ENCODE measurements at regions not wholly inside any gene's neighbourhood (a gene's known extent, or its start where the extent isn't known, plus 50 kb on each side); places are given as distances from the start of the nearest gene placed in this dataset.

GRCh38 chr2:181231886-181232621 lies 225.1 kb upstream of the ITGA4 start:
- peaks cover 13% of the 10 kb centered on the region for H3K4me1 Mint-ChIP-seq
- no peak overlapping the region for H3K27ac Mint-ChIP-seq
- ATAC-seq (ENCODE audit: low read depth) (no peak), DNase-seq (ENCODE audit: low spot score in 2 of 2) (no peak)
- no peak overlapping the region for H3K4me3 Mint-ChIP-seq
- H3K36me3 Mint-ChIP-seq, result peaks cover 2% of the 10 kb centered on the region
- H3K27me3 Mint-ChIP-seq, result peaks cover 4% of the 10 kb centered on the region
- peaks cover under 1% of the 10 kb centered on the region for H3K9me3 Mint-ChIP-seq

GRCh38 chr2:181234487-181234891 lies 222.7 kb upstream of the ITGA4 start:
- peaks cover 4% of the 10 kb centered on the region for H3K36me3 Mint-ChIP-seq
- H3K9me3 Mint-ChIP-seq, result peaks cover 3% of the 10 kb centered on the region
- DNase-seq (ENCODE audit: low spot score in 2 of 2) (no peak), ATAC-seq (ENCODE audit: low read depth) (no peak)
- H3K27me3 Mint-ChIP-seq, result peaks cover 3% of the 10 kb centered on the region
- H3K4me1 Mint-ChIP-seq, result peaks cover 18% of the 10 kb centered on the region
- H3K4me3 Mint-ChIP-seq, result no peak overlapping the region
- no peak overlapping the region for H3K27ac Mint-ChIP-seq

GRCh38 chr2:181235011-181235410 lies 222.2 kb upstream of the ITGA4 start:
- Mint-ChIP-seq H3K36me3 (peaks cover 4% of the 10 kb centered on the region), H3K27ac (no peak overlapping the region), H3K9me3 (peaks cover 3% of the 10 kb centered on the region), H3K4me1 (peaks cover 18% of the 10 kb centered on the region), H3K27me3 (peaks cover 3% of the 10 kb centered on the region), H3K4me3 (no peak overlapping the region)
- DNase-seq (ENCODE audit: low spot score in 2 of 2) (no peak), ATAC-seq (ENCODE audit: low read depth) (no peak)

- H3K36me3 Mint-ChIP-seq, result peaks cover 4% of the 10 kb centered on the region
- DNase-seq (ENCODE audit: low spot score in 2 of 2) (no peak), ATAC-seq (ENCODE audit: low read depth) (peak; percentile 70)
- peaks cover 3% of the 10 kb centered on the region for H3K27me3 Mint-ChIP-seq
- peaks cover 3% of the 10 kb centered on the region for H3K9me3 Mint-ChIP-seq
- H3K4me3 Mint-ChIP-seq, result no peak overlapping the region
- no peak overlapping the region for H3K27ac Mint-ChIP-seq
- peaks cover 18% of the 10 kb centered on the region for H3K4me1 Mint-ChIP-seq
Measured at GRCh38 chr2:181235683-181236459, 221.3 kb upstream of the ITGA4 start.

- Mint-ChIP-seq H3K9me3 (peaks cover 3% of the 10 kb centered on the region), H3K4me1 (peaks cover 22% of the 10 kb centered on the region), H3K27ac (no peak overlapping the region), H3K4me3 (no peak overlapping the region), H3K27me3 (peaks cover 3% of the 10 kb centered on the region), H3K36me3 (peaks cover 4% of the 10 kb centered on the region)
- DNase-seq (ENCODE audit: low spot score in 2 of 2) (no peak), ATAC-seq (ENCODE audit: low read depth) (peak; percentile 53)
Measured at GRCh38 chr2:181239201-181239799, 217.9 kb upstream of the ITGA4 start.

GRCh38 chr2:181240844-181241243 lies 216.3 kb upstream of the ITGA4 start:
- peaks cover 4% of the 10 kb centered on the region for H3K36me3 Mint-ChIP-seq
- H3K4me1 Mint-ChIP-seq, result peaks cover 17% of the 10 kb centered on the region
- no peak overlapping the region for H3K4me3 Mint-ChIP-seq
- no peak for DNase-seq (ENCODE audit: low spot score in 2 of 2)
- peaks cover 3% of the 10 kb centered on the region for H3K27me3 Mint-ChIP-seq
- H3K9me3 Mint-ChIP-seq, result peaks cover 3% of the 10 kb centered on the region
- H3K27ac Mint-ChIP-seq, result no peak overlapping the region
- no peak for ATAC-seq (ENCODE audit: low read depth)

GRCh38 chr2:181241366-181241765 lies 215.8 kb upstream of the ITGA4 start:
- Mint-ChIP-seq H3K27me3 (peaks cover 3% of the 10 kb centered on the region), H3K27ac (no peak overlapping the region), H3K4me3 (no peak overlapping the region), H3K4me1 (peaks cover 12% of the 10 kb centered on the region), H3K36me3 (peaks cover 4% of the 10 kb centered on the region), H3K9me3 (peaks cover 3% of the 10 kb centered on the region)
- ATAC-seq (ENCODE audit: low read depth) (no peak), DNase-seq (ENCODE audit: low spot score in 2 of 2) (no peak)

GRCh38 chr2:181241797-181242196 lies 215.4 kb upstream of the ITGA4 start:
- DNase-seq (ENCODE audit: low spot score in 2 of 2), result no peak
- ATAC-seq (ENCODE audit: low read depth), result peak; percentile 38
- no peak overlapping the region for H3K27ac Mint-ChIP-seq
- peaks cover 3% of the 10 kb centered on the region for H3K9me3 Mint-ChIP-seq
- no peak overlapping the region for H3K4me3 Mint-ChIP-seq
- H3K4me1 Mint-ChIP-seq, result peaks cover 11% of the 10 kb centered on the region
- peaks cover 4% of the 10 kb centered on the region for H3K36me3 Mint-ChIP-seq
- H3K27me3 Mint-ChIP-seq, result peaks cover 3% of the 10 kb centered on the region

- DNase-seq (ENCODE audit: low spot score in 2 of 2) (no peak), ATAC-seq (ENCODE audit: low read depth) (no peak)
- Mint-ChIP-seq H3K4me1 (peaks cover 7% of the 10 kb centered on the region), H3K27ac (no peak overlapping the region), H3K4me3 (no peak overlapping the region), H3K9me3 (peaks cover under 1% of the 10 kb centered on the region), H3K36me3 (peaks cover under 1% of the 10 kb centered on the region), H3K27me3 (no peaks in the 10 kb centered on the region)
Measured at GRCh38 chr2:181242262-181242661, 214.9 kb upstream of the ITGA4 start.

GRCh38 chr2:181243319-181243718 lies 213.9 kb upstream of the ITGA4 start:
- H3K36me3 Mint-ChIP-seq, result no peaks in the 10 kb centered on the region
- no peak for DNase-seq (ENCODE audit: low spot score in 2 of 2)
- no peak overlapping the region for H3K4me3 Mint-ChIP-seq
- H3K9me3 Mint-ChIP-seq, result no peaks in the 10 kb centered on the region
- no peak overlapping the region for H3K27ac Mint-ChIP-seq
- H3K27me3 Mint-ChIP-seq, result peaks cover 2% of the 10 kb centered on the region
- peaks cover 7% of the 10 kb centered on the region for H3K4me1 Mint-ChIP-seq
- ATAC-seq (ENCODE audit: low read depth), result no peak

- Mint-ChIP-seq H3K9me3 (no peaks in the 10 kb centered on the region), H3K36me3 (no peaks in the 10 kb centered on the region), H3K4me1 (no peaks in the 10 kb centered on the region), H3K27me3 (peaks cover 2% of the 10 kb centered on the region), H3K4me3 (no peak overlapping the region), H3K27ac (no peak overlapping the region)
- DNase-seq (ENCODE audit: low spot score in 2 of 2) (no peak), ATAC-seq (ENCODE audit: low read depth) (no peak)
Measured at GRCh38 chr2:181250691-181251090, 206.5 kb upstream of the ITGA4 start.

- no peak for DNase-seq (ENCODE audit: low spot score in 2 of 2)
- peaks cover 2% of the 10 kb centered on the region for H3K27me3 Mint-ChIP-seq
- no peak overlapping the region for H3K4me3 Mint-ChIP-seq
- H3K4me1 Mint-ChIP-seq, result no peaks in the 10 kb centered on the region
- no peaks in the 10 kb centered on the region for H3K9me3 Mint-ChIP-seq
- no peaks in the 10 kb centered on the region for H3K36me3 Mint-ChIP-seq
- no peak overlapping the region for H3K27ac Mint-ChIP-seq
- ATAC-seq (ENCODE audit: low read depth), result no peak
Measured at GRCh38 chr2:181252262-181253148, 204.7 kb upstream of the ITGA4 start.

GRCh38 chr2:181253438-181253837 lies 203.7 kb upstream of the ITGA4 start:
- Mint-ChIP-seq H3K36me3 (no peaks in the 10 kb centered on the region), H3K27ac (no peak overlapping the region), H3K27me3 (no peaks in the 10 kb centered on the region), H3K4me3 (no peak overlapping the region), H3K4me1 (no peaks in the 10 kb centered on the region), H3K9me3 (no peaks in the 10 kb centered on the region)
- ATAC-seq (ENCODE audit: low read depth) (no peak), DNase-seq (ENCODE audit: low spot score in 2 of 2) (no peak)

Measured in memory B cell (primary cell).